ENCODE measurements at regions not wholly inside any gene's neighbourhood (a gene's known extent, or its start where the extent isn't known, plus 50 kb on each side); places are given as distances from the start of the nearest gene placed in this dataset.

DNA sequence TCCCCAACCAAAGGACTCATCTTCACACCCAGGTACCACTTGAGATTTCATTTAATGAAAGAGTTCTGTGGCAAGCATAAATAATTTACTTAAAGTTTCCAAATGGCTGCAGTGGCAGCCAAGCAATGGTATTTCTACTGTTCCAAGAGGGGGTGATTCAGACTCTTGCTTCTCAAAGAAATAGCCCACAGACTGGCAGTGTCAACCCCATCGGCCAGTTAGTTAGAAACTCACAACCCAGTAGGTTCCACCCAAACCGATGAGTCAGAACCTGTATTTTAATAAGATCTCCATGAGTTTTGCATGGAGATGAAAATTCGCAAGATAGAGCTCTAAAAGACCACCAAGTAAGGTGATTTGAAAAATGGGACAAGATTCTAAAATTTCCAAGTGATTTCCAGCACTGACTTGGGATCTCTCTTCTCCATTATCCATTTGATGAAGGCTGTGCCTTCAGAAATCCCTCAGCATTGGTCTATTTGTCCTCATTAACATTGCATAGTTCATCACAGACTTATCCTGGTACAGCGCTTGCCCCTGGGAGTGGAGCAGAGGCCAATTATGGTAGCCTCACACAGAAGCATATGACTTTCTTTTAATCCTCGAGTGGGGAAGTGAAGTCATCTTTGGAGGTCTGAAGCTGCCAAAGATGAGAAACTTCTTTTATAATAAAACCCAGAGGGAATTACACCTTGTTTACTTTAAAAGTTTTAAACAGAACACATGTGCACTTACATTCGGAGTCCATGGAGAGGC, 361.4 kb upstream of the ID2 start:
- no peak overlapping the region for H3K4me3 Mint-ChIP-seq
- H3K27me3 ChIP-seq (ENCODE audit: insufficient read depth, low read length): no peaks in the 10 kb centered on the region
- TF ChIP-seq, protein P1, sequence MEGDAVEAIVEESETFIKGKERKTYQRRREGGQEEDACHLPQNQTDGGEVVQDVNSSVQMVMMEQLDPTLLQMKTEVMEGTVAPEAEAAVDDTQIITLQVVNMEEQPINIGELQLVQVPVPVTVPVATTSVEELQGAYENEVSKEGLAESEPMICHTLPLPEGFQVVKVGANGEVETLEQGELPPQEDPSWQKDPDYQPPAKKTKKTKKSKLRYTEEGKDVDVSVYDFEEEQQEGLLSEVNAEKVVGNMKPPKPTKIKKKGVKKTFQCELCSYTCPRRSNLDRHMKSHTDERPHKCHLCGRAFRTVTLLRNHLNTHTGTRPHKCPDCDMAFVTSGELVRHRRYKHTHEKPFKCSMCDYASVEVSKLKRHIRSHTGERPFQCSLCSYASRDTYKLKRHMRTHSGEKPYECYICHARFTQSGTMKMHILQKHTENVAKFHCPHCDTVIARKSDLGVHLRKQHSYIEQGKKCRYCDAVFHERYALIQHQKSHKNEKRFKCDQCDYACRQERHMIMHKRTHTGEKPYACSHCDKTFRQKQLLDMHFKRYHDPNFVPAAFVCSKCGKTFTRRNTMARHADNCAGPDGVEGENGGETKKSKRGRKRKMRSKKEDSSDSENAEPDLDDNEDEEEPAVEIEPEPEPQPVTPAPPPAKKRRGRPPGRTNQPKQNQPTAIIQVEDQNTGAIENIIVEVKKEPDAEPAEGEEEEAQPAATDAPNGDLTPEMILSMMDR (conservative IDR thresholded peaks at IDR 0.05): no peak
- no peak overlapping the region for H4K5ac ChIP-seq (ENCODE audit: insufficient read length, low read depth, low read length)
- no CpG with 5 or more reads among the region's 6 CpGs for WGBS (ENCODE audit: extremely low coverage, insufficient read length, low lambda C conversion rate)
- H3K23me2 ChIP-seq (ENCODE audit: insufficient read length, low read depth, low read length, poor library complexity, severe bottlenecking): no peaks in the 10 kb centered on the region
- no peak overlapping the region for H3K9ac ChIP-seq (ENCODE audit: extremely low read depth, insufficient read length, low read length)
- no peak overlapping the region for H3K23ac ChIP-seq (ENCODE audit: insufficient read length, low read depth, low read length)
- H4K20me1 ChIP-seq (ENCODE audit: control insufficient read depth, insufficient read depth, insufficient read length): no peaks in the 10 kb centered on the region
- no peak overlapping the region for H2BK12ac ChIP-seq (ENCODE audit: insufficient read length, low read depth, low read length)
- peaks cover 2 to 3% of the 10 kb centered on the region in 2 experiments; a peak in 2 of 5 replicates for H3K9me3 Mint-ChIP-seq
- no peak overlapping the region for H3T11ph ChIP-seq (ENCODE audit: low read length)
- H3K18ac ChIP-seq (ENCODE audit: insufficient read length, low read depth, low read length): no peak overlapping the region
- H2AFZ ChIP-seq (ENCODE audit: low read length): no peak overlapping the region
- H3K14ac ChIP-seq (ENCODE audit: insufficient read depth, low read length): no peak overlapping the region
- no peak overlapping the region for H2AK5ac ChIP-seq (ENCODE audit: insufficient read length, low read length)
- H4K8ac ChIP-seq (replicated peaks; ENCODE audit: insufficient read length, low read depth, low read length): no peak overlapping the region
- 0 out of 2 replicates have a peak, but pooled peaks cover 3% of the 10 kb centered on the region for H3K4me1 ChIP-seq (ENCODE audit: insufficient read depth, low read length)
- no peak overlapping the region for H3K56ac ChIP-seq (ENCODE audit: insufficient read length, low read depth, low read length)
- H2BK5ac ChIP-seq (ENCODE audit: insufficient read length, low read length): no peak overlapping the region
- no peak overlapping the region for H2BK120ac ChIP-seq (ENCODE audit: low read depth, low read length, poor library complexity, severe bottlenecking)
- peaks cover 0 to 2% (median 0%) of the 10 kb centered on the region in 3 experiments; a peak in 2 of 7 replicates for H3K36me3 Mint-ChIP-seq (ENCODE audit: insufficient read depth in 1 of 3, low read depth in 3 of 3)
- H3K27me3 Mint-ChIP-seq (ENCODE audit: low read depth): no peaks in the 10 kb centered on the region; the same call in 1 of the 2 replicates
- no peak overlapping the region for H2BK15ac ChIP-seq (ENCODE audit: low read depth, low read length)
- no peak overlapping the region for H4K91ac ChIP-seq (ENCODE audit: insufficient read length, low read depth, low read length)
- no peak overlapping the region for H3K27ac ChIP-seq (ENCODE audit: insufficient read length, low read depth, low read length)
- no peaks in the 10 kb centered on the region for H3K79me2 ChIP-seq (ENCODE audit: insufficient read depth, low read length)
- no peak overlapping the region for H3K4me2 ChIP-seq (ENCODE audit: insufficient read depth, insufficient read length, low read length)
- no peaks in the 10 kb centered on the region for H3K79me1 ChIP-seq (ENCODE audit: insufficient read depth, low read depth, low read length, poor library complexity, severe bottlenecking)
- no peak overlapping the region for H3K27ac Mint-ChIP-seq
- H3K4ac ChIP-seq (ENCODE audit: low read depth, low read length): no peak overlapping the region
- H3K9me3 ChIP-seq (ENCODE audit: control insufficient read depth, low read depth, low read length): no peaks in the 10 kb centered on the region
- peaks cover 18 to 30% of the 10 kb centered on the region in 2 experiments for H3K4me1 Mint-ChIP-seq
- H2BK20ac ChIP-seq (ENCODE audit: low read depth, low read length, poor library complexity, severe bottlenecking): no peak overlapping the region
- no peak for DNase-seq

Measured in H9 (cell line).